GM12865 (cell line): ENCODE measurements at regions not wholly inside any gene's neighbourhood (a gene's known extent, or its start where the extent isn't known, plus 50 kb on each side); places are given as distances from the start of the nearest gene placed in this dataset.

ENCODE experiments used
- DNase-seq: peaks from one replicate; pipeline ENCODE4 v3.0.0; 2010; ENCODE audit warnings: low read depth
- H3K4me3 ChIP-seq: 2 replicates; pipeline ENCODE4 v1.5.1; 2011; ENCODE audit warnings: mild to moderate bottlenecking, low read depth, low read length, control low read depth
- TF ChIP-seq, protein P1 (sequence below): IDR thresholded peaks from 2 replicates; pipeline ENCODE4 v1.5.1; 2011; ENCODE audit warnings: low read length, control low read depth, low read depth, inconsistent platforms; ENCODE audit not compliant: insufficient read depth; ENCODE audit errors: missing control alignments

DNA sequence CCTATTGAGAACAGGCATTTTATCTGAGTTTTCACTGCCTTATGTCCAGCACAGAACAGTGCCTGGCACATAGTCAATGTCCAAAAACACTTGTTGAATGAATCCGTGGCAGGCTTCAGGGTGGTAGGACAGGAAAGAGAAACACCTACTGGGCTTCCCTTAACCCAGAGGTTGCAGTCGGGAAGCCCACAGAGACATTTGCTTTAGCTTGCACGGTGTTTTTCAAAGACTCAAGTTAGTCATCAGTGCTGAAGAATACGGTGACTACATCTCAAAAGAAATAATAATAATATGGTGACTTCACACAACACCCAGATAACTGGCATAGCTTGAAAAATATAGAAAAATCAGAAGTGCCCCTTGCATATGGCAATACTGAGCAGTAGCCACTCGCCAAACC lies 160.4 kb downstream of the CD83 start:
- H3K4me3 ChIP-seq: no peak overlapping the region
- DNase-seq: no peak
- TF ChIP-seq, protein P1, sequence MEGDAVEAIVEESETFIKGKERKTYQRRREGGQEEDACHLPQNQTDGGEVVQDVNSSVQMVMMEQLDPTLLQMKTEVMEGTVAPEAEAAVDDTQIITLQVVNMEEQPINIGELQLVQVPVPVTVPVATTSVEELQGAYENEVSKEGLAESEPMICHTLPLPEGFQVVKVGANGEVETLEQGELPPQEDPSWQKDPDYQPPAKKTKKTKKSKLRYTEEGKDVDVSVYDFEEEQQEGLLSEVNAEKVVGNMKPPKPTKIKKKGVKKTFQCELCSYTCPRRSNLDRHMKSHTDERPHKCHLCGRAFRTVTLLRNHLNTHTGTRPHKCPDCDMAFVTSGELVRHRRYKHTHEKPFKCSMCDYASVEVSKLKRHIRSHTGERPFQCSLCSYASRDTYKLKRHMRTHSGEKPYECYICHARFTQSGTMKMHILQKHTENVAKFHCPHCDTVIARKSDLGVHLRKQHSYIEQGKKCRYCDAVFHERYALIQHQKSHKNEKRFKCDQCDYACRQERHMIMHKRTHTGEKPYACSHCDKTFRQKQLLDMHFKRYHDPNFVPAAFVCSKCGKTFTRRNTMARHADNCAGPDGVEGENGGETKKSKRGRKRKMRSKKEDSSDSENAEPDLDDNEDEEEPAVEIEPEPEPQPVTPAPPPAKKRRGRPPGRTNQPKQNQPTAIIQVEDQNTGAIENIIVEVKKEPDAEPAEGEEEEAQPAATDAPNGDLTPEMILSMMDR: no peak

- no peak overlapping the region for H3K4me3 ChIP-seq
- TF ChIP-seq, protein P1: no peak
- DNase-seq: no peak
These were observed 160.9 kb downstream of the CD83 start for GRCh38 chr6:14278446-14278845.

GRCh38 chr6:14280006-14280510 lies 162.5 kb downstream of the CD83 start:
- H3K4me3 ChIP-seq: no peak overlapping the region
- TF ChIP-seq, protein P1: no peak
- DNase-seq: no peak

GRCh38 chr6:14280766-14281293 lies 163.3 kb downstream of the CD83 start:
- TF ChIP-seq, protein P1: no peak
- H3K4me3 ChIP-seq: no peak overlapping the region
- no peak for DNase-seq

GRCh38 chr6:14281811-14282660 lies 164.5 kb downstream of the CD83 start:
- DNase-seq: no peak
- TF ChIP-seq, protein P1: no peak

GRCh38 chr6:14282854-14283505 lies 165.4 kb downstream of the CD83 start:
- H3K4me3 ChIP-seq: no peak overlapping the region
- TF ChIP-seq, protein P1: no peak
- DNase-seq: no peak

More at GRCh38 chr6:14281811-14282660, 164.5 kb downstream of the CD83 start:
- H3K4me3 ChIP-seq: no peak overlapping the region
